GM21529 (cell line): ENCODE measurements at regions not wholly inside any gene's neighbourhood (a gene's known extent, or its start where the extent isn't known, plus 50 kb on each side); places are given as distances from the start of the nearest gene placed in this dataset.

Experiments used
- ATAC-seq: cut with Tn5 transposase; IDR thresholded peaks from one replicate; pipeline ENCODE4 v1.9.1; 2021; ENCODE audit not compliant: unreplicated experiment

- no peak for ATAC-seq
Measured at GRCh38 chr14:97379091-97379531, 581.9 kb downstream of the VRK1 start.

DNA sequence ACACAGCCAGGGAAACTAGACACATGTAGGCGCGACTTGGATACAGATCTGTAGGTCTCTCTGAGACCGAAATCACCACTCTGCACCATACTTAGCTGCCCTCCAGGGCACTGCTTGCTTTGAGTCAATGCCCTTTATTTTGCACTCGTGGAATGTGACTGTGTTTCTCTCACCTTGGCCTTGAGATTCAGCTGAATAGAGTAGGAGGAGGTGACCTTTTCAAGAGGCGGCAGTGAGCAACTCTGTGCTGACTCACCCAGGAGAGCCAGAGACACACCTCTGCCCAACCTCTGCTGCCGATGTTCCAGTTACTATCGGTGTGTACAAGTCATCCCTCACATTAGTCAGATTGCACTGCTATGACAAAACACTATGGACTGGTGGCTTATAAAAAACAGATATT, 583.4 kb downstream of the VRK1 start:
- ATAC-seq = no peak

DNA sequence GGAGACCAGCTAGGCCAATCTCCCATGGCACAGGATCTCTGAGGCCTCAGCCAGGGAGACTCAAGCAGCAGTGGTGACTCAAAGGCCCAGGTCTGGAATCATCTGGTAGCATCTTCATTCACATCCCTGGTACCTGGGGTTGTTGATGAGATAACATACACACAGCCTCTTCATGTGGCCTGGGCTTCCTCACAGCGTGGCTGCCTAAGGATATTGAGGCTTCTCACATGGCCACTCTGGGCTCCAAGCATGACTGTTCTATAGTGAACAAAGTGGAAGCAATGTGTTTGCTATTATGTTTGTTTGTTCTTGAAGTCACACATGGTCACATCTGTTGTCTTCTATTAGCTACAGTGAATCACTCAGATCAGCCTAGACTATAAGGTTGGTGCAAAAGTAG, 584.1 kb downstream of the VRK1 start:
- no peak for ATAC-seq

- no peak for ATAC-seq
Measured at GRCh38 chr14:97382616-97383226, 585.5 kb downstream of the VRK1 start.

DNA sequence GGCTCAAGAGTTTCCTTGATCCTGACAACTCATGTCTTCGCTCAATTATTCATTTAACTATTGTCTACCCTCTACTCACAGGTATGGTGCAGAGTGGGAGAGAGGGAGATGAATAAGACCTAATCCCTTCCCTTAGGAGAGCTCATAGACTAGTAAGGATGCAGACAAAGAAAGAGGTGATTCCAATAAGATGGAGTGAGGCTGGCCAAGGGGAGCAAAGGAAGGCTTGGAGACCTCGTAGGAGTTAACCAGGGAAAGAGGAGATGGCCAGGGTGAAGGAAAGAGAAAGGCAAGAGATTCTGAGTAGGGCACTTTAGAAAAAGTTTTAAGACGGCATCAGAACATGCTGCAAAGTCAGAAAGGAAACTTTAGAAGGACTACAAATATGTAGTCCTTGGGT, 588.5 kb downstream of the VRK1 start:
- ATAC-seq = no peak

- no peak for ATAC-seq
Measured at GRCh38 chr14:97387252-97387874, 590.2 kb downstream of the VRK1 start.

DNA sequence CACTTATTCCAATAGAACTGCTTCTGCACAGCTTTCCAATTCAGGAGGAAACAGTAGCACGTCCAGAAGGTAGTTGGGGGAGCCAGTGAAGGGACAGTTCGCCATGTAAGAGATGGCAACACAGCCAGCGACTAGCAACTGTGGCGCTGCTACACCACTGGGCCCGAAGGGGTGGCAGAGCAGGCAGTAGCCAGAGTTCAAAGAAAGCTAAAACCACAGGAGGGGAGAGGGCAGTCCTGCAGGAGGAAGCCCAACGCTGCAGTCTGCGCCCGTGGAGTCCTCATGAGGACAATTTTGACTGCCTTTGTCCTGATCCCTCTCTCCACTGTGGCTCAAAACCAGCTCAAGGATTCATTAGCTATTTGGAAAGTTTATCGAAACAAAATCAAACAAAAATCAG, 591.2 kb downstream of the VRK1 start:
- no peak for ATAC-seq

DNA sequence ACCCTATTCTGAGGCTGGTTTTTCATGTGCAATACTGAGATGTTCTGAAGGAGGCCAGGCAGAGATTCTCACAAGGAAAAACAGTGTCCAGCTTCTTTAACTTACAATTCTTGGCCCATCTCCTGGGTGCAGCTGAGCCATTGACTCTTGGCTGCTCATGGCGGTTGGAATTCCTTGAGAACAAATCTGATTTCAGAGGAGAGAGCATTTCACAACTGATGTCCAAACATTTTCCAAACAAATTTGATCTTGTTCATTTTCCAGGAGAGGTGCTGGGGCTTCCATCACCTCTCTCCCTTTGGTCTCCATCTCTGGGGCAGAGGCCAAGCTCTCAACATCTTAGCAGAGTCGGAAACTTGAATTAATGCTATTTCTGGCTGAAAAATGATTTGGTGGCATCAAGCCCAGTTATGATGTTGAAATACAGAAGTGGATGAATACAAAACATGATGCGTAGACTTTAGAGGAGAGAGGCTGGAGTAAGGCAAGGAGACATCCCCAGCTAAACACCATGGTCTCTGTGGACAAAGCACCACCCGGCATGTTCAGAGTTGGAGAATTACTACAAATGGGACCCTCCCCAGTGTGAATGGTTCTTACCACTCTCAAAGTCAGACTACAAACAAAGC, 593.0 kb downstream of the VRK1 start:
- ATAC-seq = no peak

- ATAC-seq = no peak
Measured at GRCh38 chr14:97393244-97393643, 596.1 kb downstream of the VRK1 start.

- ATAC-seq = no peak
Measured at GRCh38 chr14:97395068-97395467, 597.9 kb downstream of the VRK1 start.

- no peak for ATAC-seq
Measured at GRCh38 chr14:97401714-97402113, 604.5 kb downstream of the VRK1 start.

DNA sequence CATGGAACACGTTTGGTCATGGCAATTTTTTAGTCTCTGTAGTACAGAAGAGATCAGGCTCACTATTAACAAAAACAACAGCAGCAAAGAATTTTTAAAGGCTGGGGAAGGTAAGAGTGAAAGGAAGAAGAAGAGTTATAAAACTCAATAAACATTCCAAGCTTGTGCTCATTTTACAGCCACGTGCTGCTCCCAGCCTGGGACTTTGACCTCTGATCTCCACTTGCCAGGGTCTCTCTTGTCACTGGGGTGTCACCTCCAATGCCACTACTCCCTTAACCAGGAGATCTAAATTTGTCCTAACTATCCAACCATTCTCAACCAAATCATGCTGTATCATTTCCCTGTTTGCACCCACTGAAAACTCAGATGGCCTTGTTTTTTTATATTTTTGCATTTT, 605.1 kb downstream of the VRK1 start:
- no peak for ATAC-seq

DNA sequence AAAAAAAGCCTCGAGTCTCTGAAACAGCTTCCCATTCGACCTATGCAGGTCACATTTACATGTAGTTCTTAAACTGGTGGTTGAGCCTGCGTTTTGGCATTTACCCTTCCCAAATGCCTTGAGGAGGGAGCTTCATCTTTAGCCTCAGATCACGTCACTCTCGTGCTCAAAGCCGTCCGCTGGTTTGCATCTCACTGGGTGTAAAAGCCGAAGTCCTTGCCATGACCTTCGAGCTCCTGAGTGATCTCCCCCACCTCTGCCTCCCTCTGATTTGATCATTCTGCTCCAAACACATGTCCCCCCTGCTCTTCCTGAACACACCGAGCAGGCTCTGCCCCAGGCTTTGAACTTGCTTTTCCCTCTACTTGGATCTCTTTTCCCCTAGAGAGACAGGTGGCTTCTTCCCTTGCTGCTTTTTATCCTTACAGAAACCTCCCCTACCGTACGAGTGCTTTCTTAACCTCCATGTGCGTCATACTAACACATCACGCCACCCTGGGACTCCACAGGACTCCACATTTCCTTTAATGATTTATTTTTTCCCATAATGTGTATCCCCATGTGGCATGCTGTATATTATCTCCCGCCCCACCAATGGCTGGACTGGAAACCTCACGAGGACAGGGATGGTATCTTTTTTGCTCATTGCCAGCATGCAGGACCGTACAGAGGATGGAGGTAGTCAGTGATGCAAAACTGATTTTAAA, 610.7 kb downstream of the VRK1 start:
- no peak for ATAC-seq

DNA sequence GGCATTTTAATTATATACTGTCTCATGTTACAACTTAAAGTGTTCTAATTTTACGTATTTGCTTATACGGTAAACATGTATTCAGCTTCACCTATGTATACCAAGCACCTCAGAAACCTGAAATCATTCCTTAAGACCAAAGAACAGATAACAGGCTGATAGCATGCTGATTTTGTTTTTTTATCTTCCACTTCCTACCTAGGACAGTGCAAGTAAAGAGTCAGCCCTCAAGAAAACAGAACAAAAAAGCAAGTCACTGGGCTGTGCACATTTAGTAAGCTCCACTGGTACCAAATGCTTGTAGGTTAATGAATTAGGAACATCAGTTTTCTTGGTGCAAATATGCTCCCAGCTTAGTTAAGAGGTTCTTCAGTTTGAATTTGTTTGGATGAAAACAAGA, 611.3 kb downstream of the VRK1 start:
- no peak for ATAC-seq

DNA sequence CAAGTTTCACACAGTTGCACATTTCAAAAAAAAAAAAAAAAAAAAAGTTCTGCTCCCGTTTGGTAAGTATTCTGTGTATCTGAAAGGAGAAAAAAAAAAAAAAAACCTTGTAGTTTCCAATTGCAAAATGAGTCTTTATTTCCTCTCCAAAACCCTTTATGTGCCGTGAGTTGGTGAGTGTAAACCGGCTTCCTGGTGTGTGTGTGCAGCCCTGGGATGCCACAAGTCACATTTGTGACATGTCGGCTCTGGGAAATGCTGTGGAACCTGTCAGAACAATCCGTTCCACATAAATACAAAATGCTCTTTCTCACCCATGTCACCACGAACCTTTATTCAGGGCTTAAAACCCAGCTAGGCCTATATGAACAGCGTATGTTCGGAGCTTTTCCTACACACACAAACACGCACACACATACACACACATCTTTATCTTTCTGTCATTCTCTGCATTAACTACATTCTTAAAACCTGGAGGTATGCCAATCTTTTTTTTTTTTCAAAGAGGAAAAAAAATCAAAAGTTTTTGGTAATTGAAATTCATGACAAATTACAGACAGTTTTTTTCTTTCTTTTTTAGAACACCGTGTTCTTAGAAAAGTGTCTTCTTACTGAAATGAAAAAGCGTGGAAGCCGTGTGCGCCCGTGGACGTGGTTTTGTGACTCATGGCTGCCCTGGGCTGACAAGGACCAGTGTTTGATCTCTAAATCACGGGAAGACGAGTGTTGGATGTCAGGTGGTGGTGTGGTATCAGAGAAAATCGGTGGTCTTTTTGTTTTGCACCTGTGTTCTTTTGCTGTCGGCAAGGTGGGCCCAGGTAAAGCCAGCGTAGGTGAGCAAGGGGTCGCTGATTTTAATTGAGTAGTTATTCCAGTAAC, 612.0 kb downstream of the VRK1 start:
- ATAC-seq = no peak

- no peak for ATAC-seq
Measured at GRCh38 chr14:97410667-97411620, 613.8 kb downstream of the VRK1 start.

DNA sequence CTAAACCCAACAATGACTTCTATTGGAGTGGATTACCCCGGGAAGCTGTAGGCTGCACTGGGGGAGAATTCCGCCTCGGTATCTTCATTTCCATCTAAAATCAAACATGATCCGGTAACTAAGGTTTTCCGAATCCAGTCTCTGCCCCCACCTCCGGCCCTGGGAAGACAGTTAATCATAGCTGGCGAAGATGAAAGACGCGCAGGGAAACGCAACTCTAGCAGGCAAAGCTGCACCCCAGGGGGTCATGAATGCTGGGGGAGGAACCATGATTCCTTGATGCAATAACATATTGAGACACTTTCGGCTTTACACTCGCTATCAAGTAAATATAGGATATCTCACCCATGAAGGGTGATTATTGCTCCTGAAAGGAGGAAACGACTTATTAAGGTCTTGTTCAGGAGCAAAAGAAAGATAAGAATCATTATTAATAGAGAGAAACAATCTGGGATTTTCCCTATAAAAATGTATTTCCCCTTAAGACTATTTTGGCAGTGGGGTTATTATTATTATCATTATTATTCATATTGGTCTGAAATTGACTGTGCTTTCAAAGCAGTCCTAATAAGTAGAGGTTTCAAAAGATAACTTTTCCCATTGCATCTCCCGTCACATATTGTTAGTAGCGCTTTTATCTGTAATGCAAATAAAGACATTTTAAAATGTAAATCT, 614.9 kb downstream of the VRK1 start:
- no peak for ATAC-seq

DNA sequence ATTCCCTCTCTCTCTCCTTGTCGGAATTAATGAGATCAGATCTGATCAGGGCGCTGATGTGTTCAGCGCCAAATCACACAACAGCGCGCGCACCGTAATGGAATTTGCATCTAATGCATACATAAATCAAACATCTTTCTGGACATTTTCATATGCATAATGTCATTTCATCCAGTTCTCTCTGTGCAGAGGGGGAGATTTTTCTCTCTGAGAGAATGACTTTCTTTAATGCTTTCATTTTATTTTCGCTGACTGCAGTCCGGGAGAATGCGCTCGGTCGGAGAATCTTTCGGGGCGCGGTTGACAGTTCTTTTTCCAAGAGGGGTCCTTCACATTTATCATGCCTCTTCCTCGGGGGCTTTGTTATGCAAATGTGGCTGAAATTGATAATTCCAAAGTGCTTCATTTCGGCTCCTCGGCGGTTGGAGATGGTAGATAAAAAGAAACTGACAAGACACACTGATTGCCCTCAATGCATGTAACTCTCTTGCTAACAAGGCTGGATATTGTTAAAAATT, 615.9 kb downstream of the VRK1 start:
- no peak for ATAC-seq
